ENCODE measurements at regions not wholly inside any gene's neighbourhood (a gene's known extent, or its start where the extent isn't known, plus 50 kb on each side); places are given as distances from the start of the nearest gene placed in this dataset.

DNA sequence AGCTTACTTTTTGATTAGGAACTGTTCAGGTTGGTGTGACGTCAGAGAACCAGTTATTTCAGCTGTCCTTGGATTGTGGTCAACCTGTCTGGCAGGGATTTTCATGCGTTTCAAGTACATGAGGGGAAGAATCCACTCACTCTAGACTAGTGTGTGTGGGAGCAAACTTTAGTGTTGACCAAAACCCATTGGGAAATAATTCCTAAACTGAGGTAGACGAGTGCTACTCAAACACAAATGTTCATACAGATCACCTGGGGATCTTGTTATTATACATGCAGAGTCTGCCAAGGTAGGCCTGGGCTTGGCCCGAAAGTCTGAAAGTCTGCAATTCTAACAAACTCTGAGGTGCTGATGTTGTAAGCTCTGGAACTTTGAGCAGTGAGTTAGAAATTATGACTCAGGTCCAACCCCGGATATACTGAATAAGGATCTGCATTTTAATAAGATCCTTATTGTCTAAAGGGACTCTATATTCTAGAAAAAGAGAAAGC lies 111.1 kb upstream of the CREB5 start:
- POLR2A ChIA-PET = interaction anchor here (0.9 kb wide), 1 partner anchor 19 kb away, joined by 4 read pairs; no protein-coding TSS in a partner anchor
- H3K9ac ChIP-seq (ENCODE audit: insufficient read depth in 1 of 2, low read depth in 2 of 2, low read length in 2 of 2) = no peak overlapping the region
- TF ChIP-seq DNMT1 (IDR thresholded peaks at IDR 0.05) (no peak), HLTF (IDR thresholded peaks at IDR 0.05) (no peak), DIDO1 (tag; IDR thresholded peaks at IDR 0.05; ENCODE audit: low read depth) (no peak), MAFF (IDR thresholded peaks at IDR 0.05; ENCODE audit: low read length) (no peak), ZNF668 (CRISPR knock-in tag; IDR thresholded peaks at IDR 0.05) (no peak), ATF3 (IDR thresholded peaks at IDR 0.05) (no peak), ATF3 (CRISPR knock-in tag; conservative IDR thresholded peaks at IDR 0.05) (no peak), MCM7 (IDR thresholded peaks at IDR 0.05) (no peak), RFX5 (IDR thresholded peaks at IDR 0.05; ENCODE audit: low read depth, low read length) (no peak), RNF2 (IDR thresholded peaks at IDR 0.05) (no peak), E2F8 (IDR thresholded peaks at IDR 0.05; ENCODE audit: low read depth, partially characterized antibody) (no peak), SMC3 (conservative IDR thresholded peaks at IDR 0.05; ENCODE audit: insufficient read depth, low read depth, low read length) (no peak), ASH1L (IDR thresholded peaks at IDR 0.05; ENCODE audit: borderline replicate concordance, low read depth, partially characterized antibody) (no peak), NFYB (IDR thresholded peaks at IDR 0.05; ENCODE audit: extremely low read depth, insufficient read length) (no peak), MITF (IDR thresholded peaks at IDR 0.05) (no peak), MIER1 (IDR thresholded peaks at IDR 0.05; ENCODE audit: low read depth) (no peak), ZNF165 (CRISPR knock-in tag; IDR thresholded peaks at IDR 0.05; ENCODE audit: borderline replicate concordance) (no peak)
- no peaks in the 10 kb centered on the region for H3K9me1 ChIP-seq (ENCODE audit: control insufficient read depth, insufficient read depth, low read length)
- intact Hi-C loops (cut with micrococcal nuclease) = no loop called here
- no peaks in the 10 kb centered on the region for H3K9me3 ChIP-seq (replicated peaks; ENCODE audit: control insufficient read depth, insufficient read depth, low read depth, low read length)
- H3K4me1 ChIP-seq (replicated peaks in 1 of 2; ENCODE audit: control insufficient read depth in 2 of 2, insufficient read depth in 2 of 2, low read length in 2 of 2) = no peaks in the 10 kb centered on the region
- H3K36me3 ChIP-seq (ENCODE audit: control insufficient read depth, insufficient read depth, low read length) = no peaks in the 10 kb centered on the region
- CTCF ChIA-PET (ENCODE audit: low intra/inter-chr PET ratio) = no interaction called here
- WGBS (ENCODE audit: insufficient coverage, low coverage, missing lambda C conversion rate) = 0% methylated on average over 5 of the region's 5 CpGs
- in situ Hi-C loops (cut with MboI) = no loop called here
- BruUV-seq (replicated peaks) = no TSS peak
- H3K27me3 ChIP-seq (ENCODE audit: control insufficient read depth in 2 of 2, insufficient read depth in 2 of 2, low read length in 2 of 2) = no peaks in the 10 kb centered on the region
- ATAC-seq (no peak), FAIRE-seq (no peak), DNase-seq (ENCODE audit: extremely low read depth in 1 of 4, low spot score in 3 of 4) (no peak)
- no peaks in the 10 kb centered on the region for H4K20me1 ChIP-seq (replicated peaks; ENCODE audit: control insufficient read depth, insufficient read depth, low read length)
- no peak overlapping the region for H2AFZ ChIP-seq (ENCODE audit: low read depth, low read length)
- H3K79me2 ChIP-seq (ENCODE audit: control insufficient read depth, insufficient read depth, low read length) = no peaks in the 10 kb centered on the region
- no peak overlapping the region for H3K4me2 ChIP-seq (ENCODE audit: insufficient read depth, low read length)
- no peak overlapping the region for H3K27ac ChIP-seq (ENCODE audit: extremely low read depth, low read depth, low read length)
- no peak overlapping the region for H3K4me3 ChIP-seq
